ENCODE measurements at regions not wholly inside any gene's neighbourhood (a gene's known extent, or its start where the extent isn't known, plus 50 kb on each side); places are given as distances from the start of the nearest gene placed in this dataset.

GRCh38 chr5:152912924-152913323 lies 507.8 kb upstream of the NMUR2 start:
- no peak overlapping the region for H3K27ac ChIP-seq
- WGBS, result 66% methylated on average over 4 of the region's 4 CpGs
- no peak for DNase-seq (ENCODE audit: low spot score in 2 of 2)

GRCh38 chr5:152932621-152933020 lies 527.5 kb upstream of the NMUR2 start:
- no peak for DNase-seq (ENCODE audit: low spot score in 2 of 2)
- Histone ChIP-seq H3K9me3 (no peaks in the 10 kb centered on the region), H3K27me3 (no peaks in the 10 kb centered on the region), H3K4me3 (no peak overlapping the region), H3K36me3 (no peaks in the 10 kb centered on the region), H3K4me1 (no peaks in the 10 kb centered on the region), H3K27ac (no peak overlapping the region)
- TF ChIP-seq POLR2A (IDR thresholded peaks at IDR 0.05) (no peak), EP300 (IDR thresholded peaks at IDR 0.05) (no peak), POLR2AphosphoS5 (IDR thresholded peaks at IDR 0.05) (no peak)
- TF ChIP-seq, protein P1, sequence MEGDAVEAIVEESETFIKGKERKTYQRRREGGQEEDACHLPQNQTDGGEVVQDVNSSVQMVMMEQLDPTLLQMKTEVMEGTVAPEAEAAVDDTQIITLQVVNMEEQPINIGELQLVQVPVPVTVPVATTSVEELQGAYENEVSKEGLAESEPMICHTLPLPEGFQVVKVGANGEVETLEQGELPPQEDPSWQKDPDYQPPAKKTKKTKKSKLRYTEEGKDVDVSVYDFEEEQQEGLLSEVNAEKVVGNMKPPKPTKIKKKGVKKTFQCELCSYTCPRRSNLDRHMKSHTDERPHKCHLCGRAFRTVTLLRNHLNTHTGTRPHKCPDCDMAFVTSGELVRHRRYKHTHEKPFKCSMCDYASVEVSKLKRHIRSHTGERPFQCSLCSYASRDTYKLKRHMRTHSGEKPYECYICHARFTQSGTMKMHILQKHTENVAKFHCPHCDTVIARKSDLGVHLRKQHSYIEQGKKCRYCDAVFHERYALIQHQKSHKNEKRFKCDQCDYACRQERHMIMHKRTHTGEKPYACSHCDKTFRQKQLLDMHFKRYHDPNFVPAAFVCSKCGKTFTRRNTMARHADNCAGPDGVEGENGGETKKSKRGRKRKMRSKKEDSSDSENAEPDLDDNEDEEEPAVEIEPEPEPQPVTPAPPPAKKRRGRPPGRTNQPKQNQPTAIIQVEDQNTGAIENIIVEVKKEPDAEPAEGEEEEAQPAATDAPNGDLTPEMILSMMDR (IDR thresholded peaks at IDR 0.05), result no peak

More at GRCh38 chr5:152912924-152913323, 507.8 kb upstream of the NMUR2 start:
- H3K27me3 ChIP-seq, result no peaks in the 10 kb centered on the region
- TF ChIP-seq EP300 (IDR thresholded peaks at IDR 0.05), result no peak
- H3K36me3 ChIP-seq, result no peaks in the 10 kb centered on the region
- H3K4me1 ChIP-seq, result no peaks in the 10 kb centered on the region
- H3K9me3 ChIP-seq, result no peaks in the 10 kb centered on the region
- H3K4me3 ChIP-seq, result no peak overlapping the region

GRCh38 chr5:152933056-152933455 lies 528.0 kb upstream of the NMUR2 start:
- Histone ChIP-seq H3K27ac (no peak overlapping the region), H3K27me3 (no peaks in the 10 kb centered on the region), H3K4me1 (no peaks in the 10 kb centered on the region), H3K4me3 (no peak overlapping the region), H3K36me3 (no peaks in the 10 kb centered on the region), H3K9me3 (peaks cover 4% of the 10 kb centered on the region)
- no peak for DNase-seq (ENCODE audit: low spot score in 2 of 2)
- WGBS, result 22% methylated on average over 2 of the region's 2 CpGs
- no peak for TF ChIP-seq POLR2A (IDR thresholded peaks at IDR 0.05)
- TF ChIP-seq, protein P1 (IDR thresholded peaks at IDR 0.05), result no peak

GRCh38 chr5:152938630-152939029 lies 533.6 kb upstream of the NMUR2 start:
- Histone ChIP-seq H3K36me3 (no peaks in the 10 kb centered on the region), H3K4me1 (no peaks in the 10 kb centered on the region), H3K4me3 (no peak overlapping the region), H3K27ac (no peak overlapping the region), H3K9me3 (peaks cover 5% of the 10 kb centered on the region), H3K27me3 (no peaks in the 10 kb centered on the region)
- no peak for TF ChIP-seq POLR2A (IDR thresholded peaks at IDR 0.05)
- TF ChIP-seq EP300 (IDR thresholded peaks at IDR 0.05), result no peak
- TF ChIP-seq, protein P1 (IDR thresholded peaks at IDR 0.05), result no peak
- TF ChIP-seq POLR2AphosphoS5 (IDR thresholded peaks at IDR 0.05), result no peak
- DNase-seq (ENCODE audit: low spot score in 2 of 2), result no peak
- WGBS, result 90% methylated on average over 1 of the region's 1 CpG

DNA sequence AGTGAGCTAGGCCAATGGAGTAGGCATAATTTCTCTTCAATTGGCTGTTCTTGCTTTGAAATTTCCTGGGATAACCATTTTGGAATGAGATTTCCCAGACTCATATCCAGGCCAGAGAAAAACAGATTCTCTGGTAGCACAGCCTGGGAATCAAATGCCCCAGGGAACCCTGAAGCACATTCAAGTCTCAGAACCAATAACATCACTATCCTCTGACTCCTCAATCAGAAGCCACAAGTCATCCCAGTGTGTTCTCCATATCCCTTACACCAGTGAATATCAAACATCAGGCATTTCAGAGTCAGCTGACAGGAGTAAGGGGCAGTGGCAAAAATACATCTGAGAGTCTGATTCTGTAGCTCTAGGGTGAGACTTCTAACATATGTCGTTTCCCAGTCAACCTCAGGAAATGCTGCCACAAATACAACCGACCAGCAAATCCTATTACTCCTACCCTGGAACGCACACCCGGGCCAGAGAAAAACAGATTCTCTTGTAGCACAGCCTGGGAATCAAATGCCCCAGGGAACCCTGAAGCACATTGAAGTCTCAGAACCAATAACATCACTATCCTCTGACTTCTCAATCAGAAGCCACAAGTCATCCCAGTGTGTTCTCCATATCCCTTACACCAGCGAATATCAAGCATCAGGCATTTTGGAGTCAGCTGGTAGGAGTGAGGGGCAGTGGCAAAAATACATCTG lies 537.7 kb upstream of the NMUR2 start:
- Histone ChIP-seq H3K27ac (no peak overlapping the region), H3K27me3 (no peaks in the 10 kb centered on the region), H3K36me3 (no peaks in the 10 kb centered on the region), H3K4me3 (no peak overlapping the region), H3K9me3 (peaks cover 4% of the 10 kb centered on the region), H3K4me1 (no peaks in the 10 kb centered on the region)
- DNase-seq (ENCODE audit: low spot score in 2 of 2), result no peak
- TF ChIP-seq POLR2A (IDR thresholded peaks at IDR 0.05), result no peak
- no peak for TF ChIP-seq POLR2AphosphoS5 (IDR thresholded peaks at IDR 0.05)
- TF ChIP-seq EP300 (IDR thresholded peaks at IDR 0.05), result no peak
- TF ChIP-seq, protein P1 (IDR thresholded peaks at IDR 0.05), result no peak
- 69% methylated on average over 5 of the region's 5 CpGs for WGBS
